Liver (tissue), 3 donors: ENCODE measurements at regions not wholly inside any gene's neighbourhood (a gene's known extent, or its start where the extent isn't known, plus 50 kb on each side); places are given as distances from the start of the nearest gene placed in this dataset.

Experiments used
- GABPA ChIP-seq, 2 donors: IDR thresholded peaks in 1 of 2; conservative IDR thresholded peaks in 1 of 2; 2 replicates each; pipeline ENCODE4 v1.6.1; 2016; ENCODE audit warnings: antibody characterized with exemption in 2 of 2, mild to moderate bottlenecking in 1 of 2, moderate library complexity in 1 of 2
- TF ChIP-seq, protein P1 (sequence below): fragments of 150-350 bp; IDR thresholded peaks from 2 replicates; pipeline ENCODE4 v1.5.1; 2017; ENCODE audit warnings: improper control_type of control experiment, low read depth, low read length; ENCODE audit not compliant: missing input control
- donor health status: healthy.
- donor health status: healthy.

DNA sequence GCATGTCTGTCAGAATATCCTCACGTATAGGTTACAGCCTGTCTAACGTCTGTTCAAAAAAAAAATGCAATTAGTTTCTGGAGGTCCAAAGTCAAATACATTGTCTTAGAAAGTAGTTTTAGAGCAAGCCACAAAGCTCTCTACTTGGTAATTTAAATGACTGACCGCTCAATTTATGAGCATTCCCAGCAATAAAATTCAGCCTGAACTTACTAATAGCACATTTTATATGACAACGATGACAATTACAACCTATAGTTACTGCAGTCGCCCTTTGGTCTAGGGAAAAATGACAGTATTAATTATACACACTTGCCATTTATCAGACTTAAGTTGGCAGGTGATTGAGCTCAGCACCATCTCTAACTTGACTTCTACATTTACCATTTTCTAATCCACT is 425.8 kb upstream of the STEAP1 start:
- no peak for TF ChIP-seq GABPA (IDR thresholded peaks at IDR 0.05 in 1 of 2, conservative IDR thresholded peaks at IDR 0.05 in 1 of 2)
- TF ChIP-seq, protein P1, sequence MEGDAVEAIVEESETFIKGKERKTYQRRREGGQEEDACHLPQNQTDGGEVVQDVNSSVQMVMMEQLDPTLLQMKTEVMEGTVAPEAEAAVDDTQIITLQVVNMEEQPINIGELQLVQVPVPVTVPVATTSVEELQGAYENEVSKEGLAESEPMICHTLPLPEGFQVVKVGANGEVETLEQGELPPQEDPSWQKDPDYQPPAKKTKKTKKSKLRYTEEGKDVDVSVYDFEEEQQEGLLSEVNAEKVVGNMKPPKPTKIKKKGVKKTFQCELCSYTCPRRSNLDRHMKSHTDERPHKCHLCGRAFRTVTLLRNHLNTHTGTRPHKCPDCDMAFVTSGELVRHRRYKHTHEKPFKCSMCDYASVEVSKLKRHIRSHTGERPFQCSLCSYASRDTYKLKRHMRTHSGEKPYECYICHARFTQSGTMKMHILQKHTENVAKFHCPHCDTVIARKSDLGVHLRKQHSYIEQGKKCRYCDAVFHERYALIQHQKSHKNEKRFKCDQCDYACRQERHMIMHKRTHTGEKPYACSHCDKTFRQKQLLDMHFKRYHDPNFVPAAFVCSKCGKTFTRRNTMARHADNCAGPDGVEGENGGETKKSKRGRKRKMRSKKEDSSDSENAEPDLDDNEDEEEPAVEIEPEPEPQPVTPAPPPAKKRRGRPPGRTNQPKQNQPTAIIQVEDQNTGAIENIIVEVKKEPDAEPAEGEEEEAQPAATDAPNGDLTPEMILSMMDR: no peak
